ACHN (cell line): ENCODE measurements at regions not wholly inside any gene's neighbourhood (a gene's known extent, or its start where the extent isn't known, plus 50 kb on each side); places are given as distances from the start of the nearest gene placed in this dataset.
"Not testable (repeated sequence)": the region's sequence is repeated elsewhere in the genome, so short reads cannot be mapped to it uniquely, and the experiment has no call there.

ENCODE experiments used
- DNase-seq: peaks from one replicate; pipeline ENCODE4 v3.0.0-alpha.2; 2015
- in situ Hi-C: cut with HindIII; loops from 2 replicates; pipeline ENCODE4 v1.10.0; 2017; ENCODE audit warnings: low sequenced_read_pairs, low pct_ligation_motif_present, low pct_unique_long_range_greater_than_20kb

- no peak for DNase-seq
- in situ Hi-C loops: no loop called here
These were observed 329.0 kb downstream of the BCKDHB start for GRCh38 chr6:80435457-80435856.

DNA sequence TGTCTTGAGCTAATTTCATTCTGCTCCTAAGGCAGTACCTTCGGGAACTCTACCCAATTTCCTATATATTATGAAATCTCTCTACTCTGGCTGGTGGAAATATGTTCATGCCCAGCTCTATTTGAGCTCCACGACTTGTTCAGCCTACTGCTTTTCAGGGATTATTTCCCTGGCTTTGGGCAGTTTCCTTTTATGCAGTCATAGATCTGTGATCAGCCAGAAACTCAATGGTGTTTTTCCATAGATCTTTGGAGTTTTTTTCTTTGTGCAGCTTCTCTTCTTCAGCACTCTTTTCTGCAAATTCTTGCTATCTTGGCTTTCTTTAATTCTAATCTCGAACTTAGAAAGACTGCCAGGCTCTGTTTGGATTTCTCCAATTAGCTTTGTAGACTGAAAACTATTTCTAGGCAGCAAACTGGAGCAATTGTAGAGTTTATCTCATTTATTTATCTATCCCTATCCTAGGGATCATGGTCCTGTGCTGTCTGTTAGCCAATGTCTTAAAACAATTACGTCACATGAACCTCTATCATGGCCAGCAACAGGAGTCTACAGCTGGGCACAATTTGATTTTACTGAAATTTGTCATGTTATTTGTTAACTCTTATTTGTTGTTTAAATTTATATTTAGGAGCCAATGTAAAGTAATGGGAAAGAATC lies 328.4 kb downstream of the BCKDHB start:
- DNase-seq: no peak
- in situ Hi-C loops: no loop called here

GRCh38 chr6:80433673-80434025 lies 327.2 kb downstream of the BCKDHB start:
- in situ Hi-C loops: no loop called here
- no peak for DNase-seq

- DNase-seq: no peak
- in situ Hi-C loops: no loop called here
These were observed 326.7 kb downstream of the BCKDHB start for GRCh38 chr6:80433010-80433672.

DNA sequence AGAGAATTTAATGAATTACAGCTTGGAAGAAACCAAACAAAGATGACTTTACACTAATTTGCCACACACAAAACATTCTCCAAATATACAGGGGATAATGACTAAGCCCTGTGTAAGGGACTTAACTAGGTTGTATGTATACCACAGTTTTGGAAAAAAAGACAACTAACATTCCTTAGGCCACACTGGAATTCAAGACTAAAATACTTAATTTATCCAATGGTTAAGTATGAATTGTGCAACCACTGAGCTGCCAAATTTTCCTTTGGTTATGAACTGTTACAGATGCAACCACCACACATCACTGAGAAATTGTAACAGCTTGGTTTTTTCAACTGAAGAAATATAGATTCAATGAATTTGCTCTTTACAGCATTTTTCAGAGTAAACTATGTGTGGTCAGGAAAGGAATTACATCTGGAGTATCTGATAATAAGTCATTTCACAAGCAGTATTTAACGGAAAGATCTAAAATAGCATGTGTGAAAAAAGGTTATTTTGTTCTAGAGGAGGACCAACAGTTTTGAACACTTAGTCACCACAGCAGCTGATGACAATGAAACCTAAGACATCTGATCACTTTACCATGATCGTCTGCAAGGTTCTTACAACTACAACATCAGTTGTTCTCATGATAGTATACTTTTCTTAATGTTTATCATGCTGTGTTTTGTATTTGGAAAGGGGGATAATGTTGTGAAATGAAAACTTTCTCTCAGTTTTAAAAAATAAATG lies 318.8 kb downstream of the BCKDHB start:
- in situ Hi-C loops: no loop called here
- DNase-seq: no peak

DNA sequence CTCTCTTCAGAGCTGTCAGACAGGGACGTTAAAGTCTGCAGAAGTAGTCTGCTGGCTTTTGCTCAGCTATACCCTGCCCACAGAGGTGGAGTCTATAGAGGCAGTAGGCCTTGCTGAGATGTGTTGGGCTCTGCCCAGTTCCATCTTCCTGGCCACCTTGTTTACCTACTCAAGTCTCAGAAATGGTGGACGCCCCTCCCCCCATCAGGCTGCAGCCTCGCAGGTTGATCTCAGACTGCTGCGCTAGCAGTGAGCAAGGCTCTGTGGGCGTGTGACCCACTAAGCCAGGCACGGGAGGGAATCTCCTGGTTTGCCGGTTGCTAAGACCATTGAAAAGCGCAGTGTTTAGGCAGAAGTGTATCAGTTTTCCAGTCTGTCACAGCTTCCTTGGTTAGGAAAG lies 305.0 kb downstream of the BCKDHB start:
- DNase-seq: no peak
- in situ Hi-C loops: no loop called here

GRCh38 chr6:80407976-80408375 lies 301.5 kb downstream of the BCKDHB start:
- in situ Hi-C loops, DNase-seq: not testable (repeated sequence)

DNA sequence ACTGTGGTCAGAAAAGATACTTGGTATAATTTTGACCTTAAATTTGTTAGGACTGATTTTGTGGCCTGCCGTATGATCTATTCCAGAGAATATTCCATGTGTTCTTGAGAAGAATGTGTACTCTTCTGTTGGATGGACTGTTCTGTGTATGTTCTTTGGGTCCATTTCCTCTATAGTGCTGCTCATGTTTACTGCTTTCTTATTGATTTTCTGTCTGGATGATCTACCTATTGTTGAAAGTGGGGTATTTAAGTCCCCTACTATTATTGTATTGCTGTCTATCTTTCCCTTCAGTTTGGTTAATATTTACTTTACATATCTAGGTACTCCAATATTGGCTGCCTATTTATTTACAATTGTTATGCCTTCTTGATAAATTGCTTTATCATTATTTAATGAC lies 298.4 kb downstream of the BCKDHB start:
- in situ Hi-C loops: no loop called here
- DNase-seq: no peak

- in situ Hi-C loops: no loop called here
- no peak for DNase-seq
These were observed 296.9 kb downstream of the BCKDHB start for GRCh38 chr6:80403365-80403764.

DNA sequence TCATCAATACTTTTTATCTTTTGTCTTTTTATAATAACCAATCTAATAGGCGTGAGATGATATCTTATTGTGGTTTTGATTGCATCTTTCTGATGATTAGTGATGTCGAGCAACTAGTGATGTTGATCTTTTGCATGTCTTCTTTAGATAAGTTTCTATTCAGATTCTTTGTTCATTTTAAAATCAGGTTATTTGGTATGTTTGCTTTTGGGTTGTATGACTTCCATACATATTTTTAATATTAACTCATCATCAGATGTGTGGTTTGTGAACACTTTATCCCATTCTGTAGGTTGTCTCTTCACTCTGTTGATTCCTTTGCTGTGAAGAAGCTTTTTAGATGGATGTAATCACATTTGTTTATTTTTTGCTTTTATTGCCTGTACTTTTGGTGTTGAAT lies 295.8 kb downstream of the BCKDHB start:
- DNase-seq: no peak
- in situ Hi-C loops: no loop called here
